ENCODE measurements at regions not wholly inside any gene's neighbourhood (a gene's known extent, or its start where the extent isn't known, plus 50 kb on each side); places are given as distances from the start of the nearest gene placed in this dataset.
"Not testable (repeated sequence)": the region's sequence is repeated elsewhere in the genome, so short reads cannot be mapped to it uniquely, and the experiment has no call there.

DNA sequence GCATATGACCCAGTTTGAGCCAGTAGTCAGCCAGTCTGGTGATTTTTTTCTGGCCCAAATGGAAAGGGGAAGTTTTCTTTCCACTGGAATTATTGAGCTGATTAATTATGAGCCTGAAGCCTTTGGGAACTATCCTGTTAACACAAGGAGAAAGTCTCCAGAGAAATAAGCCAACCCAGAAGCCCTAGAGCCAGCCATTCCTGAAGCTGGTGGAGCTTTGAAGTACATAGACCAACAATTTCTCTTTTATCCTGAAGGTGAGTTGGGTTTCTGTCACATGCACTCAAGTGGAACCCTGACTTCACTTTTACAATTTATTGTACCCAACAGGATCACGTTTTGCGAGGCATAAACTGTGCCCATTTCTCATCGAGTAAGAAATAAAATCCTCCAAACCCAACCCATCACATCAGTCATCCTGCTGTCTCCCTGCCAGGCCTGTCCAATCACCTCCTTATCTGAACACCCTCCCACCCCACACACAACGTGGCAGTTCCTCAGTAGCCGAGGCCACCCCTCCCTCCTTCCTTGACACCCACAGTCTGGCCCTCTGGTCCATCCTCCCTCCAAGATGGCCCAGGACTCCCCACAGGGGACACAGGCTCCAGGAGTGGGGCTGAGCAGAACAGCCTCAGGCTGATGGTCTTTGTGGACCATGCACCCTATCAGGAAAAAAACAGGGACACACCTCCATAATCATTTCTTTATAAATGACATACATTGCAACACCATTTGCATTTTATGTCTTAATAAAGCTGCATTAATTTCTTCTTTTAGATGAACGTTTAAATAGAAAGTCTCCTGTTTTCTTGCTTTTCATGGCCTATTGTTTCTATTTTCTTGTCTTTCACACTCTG, 55.7 kb upstream of the GATA2 start:
- DNase-seq: no peak

GRCh38 chr3:128548021-128548420, 55.0 kb upstream of the GATA2 start:
- DNase-seq: no peak

- no peak for DNase-seq
Observed at GRCh38 chr3:128547368-128547987, 54.5 kb upstream of the GATA2 start.

- no peak for DNase-seq
Observed at GRCh38 chr3:128546646-128547045, 53.6 kb upstream of the GATA2 start.

GRCh38 chr3:128545120-128545752, 52.2 kb upstream of the GATA2 start:
- DNase-seq: no peak

DNA sequence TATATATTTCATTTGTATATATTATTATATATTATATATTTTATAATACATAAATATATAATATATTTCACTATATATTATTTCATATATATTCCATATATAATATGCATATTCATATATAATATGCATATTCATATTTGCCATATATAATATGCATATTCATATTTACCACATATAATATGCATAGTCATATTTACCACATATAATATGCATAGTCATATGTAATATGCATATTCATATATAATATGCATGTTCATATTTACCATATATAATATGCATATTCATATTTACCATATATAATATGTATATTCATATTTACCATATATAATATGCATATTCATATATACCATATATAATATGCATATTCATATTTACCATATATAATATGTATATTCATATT, 51.2 kb upstream of the GATA2 start:
- DNase-seq: no peak

- DNase-seq: not testable (repeated sequence)
Observed at GRCh38 chr3:128543570-128544174, 50.7 kb upstream of the GATA2 start.

Measured in activated CD4-positive, alpha-beta T cell treated with anti-CD3 and anti-CD28 coated beads, Interleukin-2, amount 50 U/mL, for 4 hours (primary cell).